GM21786 (cell line): ENCODE measurements at regions not wholly inside any gene's neighbourhood (a gene's known extent, or its start where the extent isn't known, plus 50 kb on each side); places are given as distances from the start of the nearest gene placed in this dataset.

Experiments
- ATAC-seq: cut with Tn5 transposase; IDR thresholded peaks from one replicate; pipeline ENCODE4 v1.9.1; 2021; ENCODE audit not compliant: unreplicated experiment

DNA sequence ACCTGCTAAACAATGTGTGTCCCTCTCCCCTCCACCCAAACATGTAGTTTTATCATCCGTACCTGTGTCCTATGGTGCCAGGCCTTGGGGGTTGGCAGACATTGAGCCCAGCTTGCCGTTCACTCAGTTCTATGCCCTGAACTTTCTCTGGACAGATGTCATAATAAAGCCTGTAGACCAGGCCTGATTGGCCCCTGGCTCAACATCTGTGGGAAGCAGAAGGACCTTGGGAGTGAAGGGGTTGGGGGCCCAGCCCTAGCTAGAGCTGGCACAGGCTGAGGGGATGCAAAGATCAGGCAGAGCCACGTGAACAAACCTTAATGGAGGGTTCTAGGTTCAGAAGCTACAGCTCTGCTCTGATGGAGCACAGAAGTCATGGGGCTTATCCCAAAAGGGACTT is 600.6 kb downstream of the BUD13 start:
- ATAC-seq: no peak

DNA sequence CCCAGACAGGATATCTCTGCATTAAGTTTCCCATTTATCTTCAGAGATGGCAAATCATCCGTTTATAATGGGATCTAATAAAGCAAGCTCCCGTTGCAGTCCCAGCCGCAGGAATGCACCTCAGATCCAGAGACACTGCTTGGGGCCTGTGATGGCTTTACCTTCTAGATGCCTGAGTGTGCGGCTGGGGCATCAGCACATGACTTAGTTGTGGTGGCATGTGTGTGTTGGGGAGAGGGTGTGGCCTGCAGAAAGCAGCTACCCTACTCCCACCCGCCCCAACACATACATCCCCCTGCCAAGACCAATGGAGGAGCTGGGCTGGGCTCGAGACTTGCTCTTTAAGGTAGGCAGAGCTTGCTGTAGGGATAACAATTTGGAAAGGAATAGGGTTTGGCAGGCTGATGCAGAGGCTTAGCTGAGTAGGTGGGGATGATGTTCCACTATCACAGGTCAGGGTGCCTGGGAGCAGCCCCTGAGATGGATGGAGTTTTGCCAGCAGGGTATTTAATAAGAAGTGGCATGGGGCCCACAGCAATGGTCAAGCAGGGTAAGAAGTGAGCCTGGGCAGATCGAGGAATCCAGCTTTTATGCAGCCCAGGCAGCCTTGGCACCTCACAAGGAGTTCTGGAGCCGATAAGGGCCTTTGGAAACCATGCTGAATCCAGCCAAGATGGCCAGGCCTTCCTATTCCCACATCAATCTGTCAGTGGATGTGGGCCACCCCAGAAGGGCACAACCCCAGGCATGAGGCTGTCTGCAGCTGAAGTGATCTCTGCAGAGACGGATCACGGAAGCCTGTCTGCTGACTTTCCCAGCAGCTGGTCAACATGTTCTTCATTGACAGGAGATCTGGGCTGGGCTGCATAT is 601.3 kb downstream of the BUD13 start:
- no peak for ATAC-seq

DNA sequence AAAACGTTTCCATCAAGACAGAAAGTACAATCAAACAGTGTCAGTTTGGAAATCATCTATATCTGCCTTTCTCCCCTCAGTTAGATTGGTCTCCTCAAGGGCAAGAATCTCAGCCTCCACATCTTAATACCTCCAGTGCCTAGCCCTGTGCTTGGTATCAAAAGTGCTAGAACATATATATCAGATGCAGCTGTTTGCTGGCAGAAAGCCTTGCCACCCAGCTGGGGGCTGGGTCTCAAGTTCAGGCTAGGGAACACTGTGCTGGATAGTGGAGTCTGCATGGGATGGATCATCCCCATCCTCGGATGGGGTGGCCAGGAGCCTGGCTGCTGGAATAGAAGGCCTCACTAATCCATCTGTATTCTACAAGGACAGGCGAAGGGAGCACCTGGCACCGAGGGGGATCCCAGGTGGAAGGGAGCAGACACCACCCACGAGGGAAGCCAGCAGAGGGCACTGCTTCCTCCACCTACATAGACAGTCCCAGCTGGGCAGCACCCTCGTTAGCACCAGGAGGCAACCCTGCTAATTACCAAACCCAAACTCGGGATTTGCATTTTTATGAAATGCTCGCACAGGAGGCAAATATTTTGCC is 602.2 kb downstream of the BUD13 start:
- ATAC-seq: no peak

DNA sequence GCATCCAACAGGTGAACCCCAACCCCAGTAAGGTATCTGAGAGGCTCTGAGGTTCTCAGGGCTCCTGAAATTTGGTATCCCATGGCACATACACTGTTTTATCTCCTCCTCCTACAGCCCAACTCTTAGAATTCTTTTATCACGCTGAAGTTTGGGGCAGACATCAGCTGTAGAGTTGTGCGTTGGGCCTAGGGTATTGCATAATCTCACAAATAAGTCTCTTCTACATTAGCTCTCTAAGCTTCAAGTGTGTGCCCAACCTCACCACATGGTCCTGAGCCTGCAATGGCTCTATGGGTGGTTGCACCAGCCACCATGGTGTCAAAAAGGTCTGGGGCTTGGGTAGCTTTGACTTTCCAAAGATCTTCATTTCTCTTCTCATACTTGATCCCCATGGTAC is 603.0 kb downstream of the BUD13 start:
- no peak for ATAC-seq

DNA sequence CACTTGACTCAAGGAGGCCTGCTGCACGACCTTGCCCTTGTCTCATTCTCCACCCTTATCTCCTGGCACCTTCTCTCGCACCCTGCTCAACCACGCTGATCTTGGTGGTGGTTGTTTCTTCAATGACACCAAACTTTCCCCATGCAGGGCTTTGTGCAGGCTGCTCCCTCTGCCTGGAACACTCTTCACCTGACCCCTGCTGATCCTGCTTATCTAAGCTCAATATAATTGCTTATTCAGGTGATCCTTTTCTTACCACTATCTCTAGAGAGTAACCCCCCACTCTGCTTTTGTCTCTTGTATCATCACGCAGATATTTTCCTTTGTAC is 604.4 kb downstream of the BUD13 start:
- no peak for ATAC-seq

DNA sequence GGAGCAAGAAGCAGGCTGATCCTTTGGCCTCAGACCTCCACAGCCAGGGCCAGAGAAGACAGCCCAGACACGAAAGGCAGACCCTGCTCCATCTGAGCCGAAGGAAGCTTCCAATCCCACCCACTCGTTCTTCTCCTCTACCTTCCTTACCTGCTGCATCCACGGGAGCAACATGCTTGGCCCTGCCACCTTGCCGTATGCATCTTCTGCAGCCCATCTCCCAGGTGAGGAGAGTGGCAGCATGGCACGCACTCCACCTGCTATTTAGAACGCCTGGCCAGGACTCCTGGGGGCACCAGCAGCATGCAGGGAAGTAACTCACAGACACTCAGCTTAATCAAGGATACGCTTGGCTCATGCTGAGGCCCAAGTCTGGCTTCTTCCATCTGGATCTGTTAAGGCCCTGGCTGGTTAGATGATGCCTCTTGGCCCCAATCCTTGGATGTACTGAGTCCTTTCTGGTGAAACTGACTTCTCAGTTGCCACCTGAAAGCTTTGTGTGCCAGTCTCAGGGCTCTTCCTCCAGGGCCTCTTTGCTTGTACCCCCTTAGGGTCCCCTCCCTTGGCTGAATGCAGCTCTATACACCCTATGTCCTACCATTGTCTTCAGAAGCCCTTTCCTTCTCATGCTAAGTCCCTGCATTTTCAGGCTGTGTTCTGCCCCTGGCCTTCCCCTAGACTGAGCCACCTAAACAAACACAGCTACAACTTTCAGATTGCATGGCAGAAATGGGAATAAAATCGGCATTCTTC is 604.9 kb downstream of the BUD13 start:
- no peak for ATAC-seq

DNA sequence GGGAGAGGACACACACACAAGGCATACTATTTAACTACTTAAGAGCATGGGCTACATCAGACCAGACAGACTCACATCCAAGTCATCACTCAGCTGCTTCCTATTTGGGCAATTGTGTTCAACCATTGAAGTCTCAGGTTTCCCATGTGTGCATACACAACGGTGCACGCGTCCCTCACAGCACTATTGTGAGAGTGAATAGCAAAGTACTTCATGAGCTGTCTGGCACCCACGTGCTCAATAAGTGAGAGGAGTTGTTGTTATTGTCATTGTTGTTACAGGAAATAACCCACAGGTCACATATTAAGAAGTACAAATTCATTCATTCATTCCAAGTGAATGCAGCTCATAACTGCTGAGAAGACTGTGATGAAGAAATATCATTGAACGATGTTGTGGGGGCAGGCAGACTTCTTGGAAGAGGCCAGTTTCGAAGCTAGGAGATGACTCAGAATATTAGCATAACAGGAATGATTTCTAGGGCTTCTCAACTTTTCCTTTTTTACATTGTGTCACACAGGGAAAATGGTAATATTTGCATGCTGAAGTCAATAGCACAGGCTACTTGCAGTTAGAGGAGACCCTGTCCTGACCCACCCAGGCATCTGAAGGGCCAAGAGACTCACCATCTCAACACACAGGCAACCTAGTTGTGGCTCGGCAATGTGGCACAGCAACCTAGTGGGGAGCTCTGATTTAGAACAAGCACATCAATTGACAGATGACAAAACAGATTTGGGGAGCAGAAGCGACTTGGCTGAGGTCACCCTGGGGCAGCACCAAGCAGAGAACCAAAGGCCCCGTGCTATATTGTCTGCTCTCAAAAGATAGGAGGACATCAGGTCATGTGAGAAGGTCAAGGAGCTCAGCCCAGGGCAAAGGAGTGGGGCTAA is 606.0 kb downstream of the BUD13 start:
- ATAC-seq: no peak

DNA sequence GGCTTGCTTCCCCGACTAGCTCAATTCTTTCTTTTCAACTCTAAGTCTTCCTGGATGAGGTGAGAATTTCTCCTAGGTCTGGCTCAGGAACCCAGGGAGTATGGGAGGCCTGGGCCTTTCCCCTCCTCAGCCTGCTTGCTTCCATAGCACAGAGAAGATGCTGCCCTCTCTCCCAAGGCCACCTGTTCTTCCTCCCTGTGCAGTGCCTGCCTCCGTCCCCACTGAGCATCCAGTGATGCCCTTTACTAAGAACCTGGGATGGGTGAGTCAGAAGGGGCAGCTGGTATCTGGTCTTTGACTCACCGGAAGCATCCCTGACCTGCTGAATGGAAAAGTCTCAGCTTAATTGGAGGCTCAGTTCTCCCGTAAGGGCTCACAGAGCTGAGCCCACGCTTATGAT is 607.9 kb downstream of the BUD13 start:
- no peak for ATAC-seq

DNA sequence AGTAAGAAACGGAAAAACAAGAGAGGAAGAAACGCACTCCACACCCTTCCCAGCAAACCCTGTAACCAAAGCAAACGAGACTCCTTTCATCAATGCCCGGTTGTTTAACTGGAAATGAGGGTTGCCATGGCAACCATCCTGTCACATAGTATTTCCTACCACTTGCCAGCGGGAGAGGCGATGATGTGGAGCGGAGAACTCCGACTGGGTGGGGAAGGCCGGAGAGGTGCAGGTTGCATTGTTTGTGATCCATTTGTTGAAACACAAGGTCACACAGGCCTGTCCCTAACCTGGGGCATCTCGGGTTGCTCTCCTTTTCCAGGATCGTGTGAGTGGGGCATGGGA is 609.9 kb downstream of the BUD13 start:
- ATAC-seq: no peak

DNA sequence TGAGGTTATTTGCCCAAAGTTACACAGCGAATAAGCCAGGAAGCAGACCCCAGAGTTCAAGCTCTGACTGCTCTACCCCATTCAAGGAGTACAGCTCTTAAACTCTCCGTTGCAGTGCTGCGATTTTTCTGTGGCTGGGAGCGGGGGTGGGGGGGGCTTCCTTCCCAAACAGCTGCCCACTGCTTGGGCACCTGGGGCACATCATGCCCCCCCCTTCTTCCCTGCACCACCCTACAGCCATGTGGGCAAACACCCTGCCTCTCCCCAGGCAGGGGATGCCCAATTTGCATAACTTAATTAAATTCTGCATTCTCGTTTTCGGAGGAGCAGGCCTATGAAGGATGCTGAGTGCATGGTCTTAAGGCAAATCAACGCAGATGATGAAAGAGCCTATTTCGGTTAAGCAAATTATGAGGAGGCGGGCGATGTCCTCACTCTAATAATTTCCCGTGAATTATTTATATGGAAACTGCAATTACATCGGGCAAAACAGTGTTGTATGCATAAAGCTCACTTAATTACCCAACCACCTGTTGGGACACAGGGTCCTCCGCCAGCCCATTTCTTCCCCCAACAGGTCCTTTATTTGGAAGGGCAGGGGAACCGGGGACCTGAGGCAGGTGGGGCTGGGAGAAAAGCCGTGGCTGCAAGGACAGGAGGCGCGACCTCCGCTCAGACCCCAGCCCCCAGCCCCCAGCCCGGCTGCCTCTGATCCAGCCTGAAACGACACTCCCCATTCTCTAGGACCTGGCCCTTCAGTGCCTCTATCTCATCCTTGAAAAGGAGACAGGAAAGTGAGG is 610.5 kb downstream of the BUD13 start:
- ATAC-seq: no peak

DNA sequence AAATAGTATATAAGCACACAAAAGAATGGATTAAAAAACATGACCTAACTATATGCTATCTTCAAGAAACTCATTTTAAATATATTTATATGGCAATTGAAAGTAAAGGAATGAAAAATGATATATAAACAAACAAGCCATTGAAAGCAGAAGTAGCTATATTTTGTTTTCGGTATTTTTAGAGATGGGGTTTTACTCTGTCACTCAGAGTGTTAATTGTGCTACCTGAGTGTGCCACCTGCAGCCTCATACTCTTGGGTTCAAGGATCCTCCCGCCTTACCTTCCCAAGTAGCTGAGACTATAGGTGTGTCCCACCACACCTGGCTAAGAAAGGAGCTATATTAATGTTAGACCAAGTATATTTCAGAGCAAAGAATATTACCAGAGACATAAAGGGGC is 624.1 kb downstream of the BUD13 start:
- no peak for ATAC-seq

DNA sequence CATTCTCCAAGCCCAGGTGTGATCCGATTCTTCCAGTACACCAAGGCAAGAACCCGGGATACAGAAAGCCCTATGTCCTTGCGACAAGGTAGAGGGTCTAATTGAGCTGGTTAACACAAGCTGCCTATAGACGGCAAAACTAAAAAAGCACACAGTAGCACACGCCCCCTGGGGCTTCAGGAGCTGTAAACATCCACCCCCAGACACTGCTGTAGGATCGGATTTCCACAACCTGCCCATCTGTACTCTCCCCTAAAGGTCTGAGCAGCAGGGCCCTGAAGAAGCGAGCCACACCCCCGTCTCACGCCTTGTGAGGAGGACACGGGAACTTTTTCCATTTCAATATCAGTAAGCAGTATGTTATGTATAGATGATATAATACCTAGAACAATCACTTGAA is 624.7 kb downstream of the BUD13 start:
- ATAC-seq: no peak

DNA sequence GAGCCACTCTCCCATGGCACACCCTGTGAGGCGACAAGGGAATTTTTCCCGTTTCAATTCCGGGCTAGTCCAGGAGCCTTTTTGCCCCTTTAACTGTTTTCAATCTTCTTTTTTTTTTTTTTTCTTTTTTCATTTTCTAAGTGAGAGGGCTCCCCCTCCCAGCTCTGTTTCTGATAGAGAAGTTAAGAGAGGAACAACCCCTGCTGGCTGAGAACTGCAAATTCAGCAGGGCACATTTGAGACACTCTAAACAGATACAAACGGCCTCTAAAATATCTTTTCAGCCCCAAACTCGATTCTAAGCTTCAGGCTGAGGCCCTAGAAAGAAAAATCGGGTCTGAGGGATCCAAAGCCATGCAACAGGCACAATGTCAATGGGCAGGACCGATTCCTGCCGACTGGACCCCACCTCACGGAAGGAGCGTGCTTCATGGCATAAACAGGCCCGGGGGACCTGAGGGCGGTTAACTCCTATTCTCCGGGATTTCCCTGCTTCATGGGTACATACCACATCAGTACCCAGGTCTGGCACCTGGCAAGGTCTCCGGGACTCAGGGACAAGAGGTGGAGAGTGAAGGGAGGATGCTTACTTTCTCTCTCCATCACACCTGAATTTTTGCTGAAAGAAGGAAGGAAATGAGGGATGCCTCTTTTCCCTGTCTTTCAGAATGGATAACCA is 627.5 kb downstream of the BUD13 start:
- no peak for ATAC-seq

DNA sequence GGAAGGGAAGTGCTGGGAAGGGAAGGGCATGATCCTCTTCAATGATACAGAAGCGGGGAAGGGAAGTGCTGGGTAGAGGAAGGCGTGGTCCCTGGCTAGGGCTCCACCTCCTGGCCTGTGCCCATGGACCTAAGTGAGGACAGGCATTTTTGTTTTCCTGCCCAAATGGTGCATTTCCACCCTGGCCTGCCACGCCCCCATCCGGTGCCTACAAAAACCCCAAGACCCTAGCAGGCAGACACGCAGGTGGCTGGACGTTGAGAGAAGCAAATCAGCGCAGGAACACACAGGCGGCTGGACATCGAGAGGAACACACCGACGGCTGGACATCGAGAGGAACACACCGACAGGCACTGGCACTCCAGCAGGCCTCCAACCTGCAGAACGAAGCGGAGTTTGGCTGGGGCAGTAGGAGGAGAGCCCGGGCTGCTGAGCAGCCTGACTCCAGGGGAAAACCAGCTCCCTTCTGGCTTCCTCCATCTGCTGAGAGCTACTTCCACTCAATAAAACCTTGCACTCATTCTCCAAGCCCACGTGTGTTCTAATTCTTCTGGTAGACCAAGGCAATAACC is 628.3 kb downstream of the BUD13 start:
- ATAC-seq: no peak

DNA sequence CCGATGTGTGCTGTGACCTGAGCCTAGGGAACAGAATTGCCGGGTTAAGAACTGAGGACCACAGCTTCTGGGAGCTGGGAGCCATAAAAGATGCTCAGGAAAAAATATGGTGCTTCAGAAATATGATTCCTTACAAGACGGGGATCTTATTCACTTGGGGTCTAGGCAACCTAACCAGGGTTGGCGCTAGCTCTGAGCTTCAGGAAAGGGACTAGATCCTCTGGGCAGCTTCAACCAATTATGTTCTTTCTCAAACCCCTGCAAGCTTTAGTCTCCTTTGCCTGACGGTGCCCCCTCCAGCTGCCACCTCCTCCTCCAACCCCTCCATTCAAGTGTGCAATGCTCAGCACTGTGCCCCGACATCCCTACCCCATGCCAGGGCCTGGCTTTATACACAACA is 634.1 kb upstream of the CADM1 start:
- no peak for ATAC-seq

DNA sequence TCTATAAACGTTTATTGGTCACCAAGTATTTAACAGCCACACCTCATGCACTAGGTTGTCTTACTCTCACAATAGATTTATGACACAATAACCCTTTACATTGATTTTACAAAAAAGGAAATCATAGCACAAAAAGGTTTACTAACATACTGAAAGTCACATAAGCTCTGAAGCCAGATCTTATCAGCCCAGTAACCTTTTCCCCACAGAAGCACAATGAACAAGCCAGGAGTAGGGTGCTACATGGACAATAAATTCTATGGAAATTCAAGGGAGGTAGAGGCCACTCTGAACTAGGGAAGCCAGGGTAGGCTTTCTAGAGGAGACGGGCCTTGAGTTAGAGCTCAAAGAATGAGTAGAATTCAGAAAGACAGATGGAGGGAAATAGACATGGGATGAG is 633.5 kb upstream of the CADM1 start:
- no peak for ATAC-seq

DNA sequence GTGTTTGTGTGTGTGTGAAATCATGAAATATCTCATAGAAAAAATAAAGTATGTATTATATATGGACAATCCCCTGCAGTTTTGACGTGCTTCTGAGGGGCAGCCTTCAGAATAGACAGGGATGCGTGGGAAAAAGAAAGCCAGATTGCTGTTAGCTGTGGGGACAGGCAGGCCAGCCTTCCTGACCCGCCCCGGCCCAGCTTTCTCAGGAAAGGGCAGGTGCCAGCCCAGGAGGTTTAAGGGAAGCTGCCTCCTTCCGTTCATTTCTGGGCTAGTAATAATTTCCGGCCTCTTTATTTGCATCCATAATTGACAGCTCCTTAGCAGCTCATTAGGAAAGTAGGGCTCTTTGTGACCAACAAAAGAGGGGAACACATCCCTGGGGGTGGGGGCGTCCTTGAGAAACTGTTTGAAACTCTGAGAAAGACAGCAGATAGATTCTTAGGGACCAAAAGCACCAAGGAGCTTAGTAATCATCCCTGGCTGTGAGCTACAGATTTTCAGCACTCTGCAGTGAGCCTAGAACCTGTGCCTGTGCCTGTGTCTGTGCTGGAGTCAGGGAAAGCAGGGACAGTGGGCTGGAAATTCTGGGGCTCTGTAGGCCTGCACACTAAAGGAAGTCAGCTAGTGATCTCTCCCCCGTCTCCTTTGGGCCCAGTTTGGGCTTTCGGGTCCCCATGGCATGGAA is 632.9 kb upstream of the CADM1 start:
- no peak for ATAC-seq

DNA sequence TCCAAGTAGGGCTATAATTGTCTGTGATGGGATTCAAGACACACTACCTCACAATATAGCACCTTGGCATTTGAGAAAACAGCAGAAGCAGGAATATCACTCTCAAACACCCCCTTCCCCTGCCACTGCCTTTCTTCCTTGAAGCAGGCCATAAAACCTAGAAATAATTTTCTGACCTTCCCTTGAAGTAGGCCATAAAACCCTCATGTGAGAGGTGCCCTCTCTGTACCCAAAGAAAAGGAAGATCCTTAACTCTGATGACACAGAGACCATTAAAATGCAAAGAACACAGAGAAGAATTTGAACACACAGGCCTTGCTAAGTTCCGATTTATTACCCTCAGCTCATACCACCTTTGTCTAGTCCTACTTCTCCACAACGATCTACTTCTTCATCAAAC is 631.7 kb upstream of the CADM1 start:
- no peak for ATAC-seq

DNA sequence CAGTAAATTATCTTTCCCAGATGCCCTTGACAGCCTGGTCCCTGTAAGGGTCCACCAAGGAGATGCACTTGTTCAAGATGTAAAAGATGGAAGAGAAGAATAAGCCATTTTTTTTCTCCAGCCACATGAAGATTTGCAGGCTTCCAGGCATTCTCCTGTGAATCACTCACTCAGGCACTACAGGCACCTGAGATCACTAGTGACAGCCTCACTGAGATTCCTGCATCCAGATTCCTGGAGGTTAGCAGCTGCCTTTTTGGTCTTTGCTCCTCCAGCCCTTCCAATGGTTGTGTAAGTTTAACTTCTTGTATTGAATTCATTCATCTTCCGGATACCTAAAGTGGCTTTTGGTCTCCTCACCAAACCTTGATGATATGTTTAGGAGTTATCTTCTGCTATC is 630.2 kb upstream of the CADM1 start:
- no peak for ATAC-seq
